A549 (cell line): ENCODE measurements at regions not wholly inside any gene's neighbourhood (a gene's known extent, or its start where the extent isn't known, plus 50 kb on each side); places are given as distances from the start of the nearest gene placed in this dataset.

ENCODE experiments used
- ATAC-seq, 2 experiments: fragments of 200-7000 bp in 1 of 2; fragments of >200 bp in 1 of 2; cut with Nextera tagmentation in 1 of 2; cut with Tn5 transposase in 1 of 2; 3 replicates each; pipeline versions ENCODE4 v1.8.0 to v1.9.1; 2018 to 2020; ENCODE audit warnings: mild to moderate bottlenecking in 1 of 2, moderate library complexity in 1 of 2
- CTCF ChIA-PET: fragments of 300-600 bp; sonication (Branson Sonifier 250); formaldehyde crosslinking; extraction: SDS; loops from one replicate; lab custom pipeline; 2021; ENCODE audit warnings: antibody characterized with exemption, inconsistent platforms; lab: Yijun Ruan, JAX
- POLR2A ChIA-PET: fragments of 350-600 bp; formaldehyde crosslinking; extraction: SDS; loops from one replicate; lab custom pipeline; 2021; ENCODE audit warnings: antibody characterized with exemption, inconsistent platforms; lab: Yijun Ruan, JAX
- DNase-seq, 2 experiments: peaks; one replicate each; pipeline versions ENCODE4 v3.0.0 to v3.0.0-alpha.2; 2011 to 2016; ENCODE audit warnings: low read depth in 1 of 2, low spot score in 1 of 2
- FAIRE-seq: peaks from 2 replicates; lab custom pipeline; 2011; peaks lifted over from hg19 to GRCh38; lab: Jason Lieb, UNC
- H3K27ac ChIP-seq, 2 experiments: fragments of >200 bp; sonication (Bioruptor Twin); formaldehyde crosslinking; 3 replicates each; pipeline ENCODE4 v1.5.1; 2016 to 2017
- H3K4me1 ChIP-seq: fragments of >200 bp; sonication (Bioruptor Twin); formaldehyde crosslinking; 3 replicates; pipeline ENCODE4 v1.6.1; 2016
- H3K4me2 ChIP-seq: fragments of >200 bp; sonication (Bioruptor Twin); formaldehyde crosslinking; 3 replicates; pipeline ENCODE4 v1.6.1; 2016
- H3K4me3 ChIP-seq: fragments of >200 bp; sonication (Bioruptor Twin); formaldehyde crosslinking; 3 replicates; pipeline ENCODE4 v1.5.1; 2016
- H3K9me3 ChIP-seq: fragments of >200 bp; sonication (Bioruptor Twin); formaldehyde crosslinking; 3 replicates; pipeline ENCODE4 v1.6.1; 2016
- BCL3 ChIP-seq: fragments of >200 bp; sonication (Bioruptor Twin); formaldehyde crosslinking; IDR thresholded peaks from 3 replicates; pipeline ENCODE4 v1.6.1; 2016
- CBX2 ChIP-seq: fragments of 200-600 bp; sonication (generic); IDR thresholded peaks from 2 replicates; pipeline ENCODE4 v1.6.1; 2016; ENCODE audit warnings: low read depth, mild to moderate bottlenecking, borderline replicate concordance
- CEBPB ChIP-seq, 2 experiments: fragments of >200 bp in 1 of 2; sonication (Bioruptor Twin) in 1 of 2; formaldehyde crosslinking in 1 of 2; IDR thresholded peaks; 2 replicates each; pipeline ENCODE4 v1.6.1; 2012 to 2016
- CHD2 ChIP-seq: fragments of 150-350 bp; IDR thresholded peaks from 2 replicates; pipeline ENCODE4 v1.6.1; 2014; ENCODE audit warnings: low read length; ENCODE audit not compliant: partially characterized antibody
- EHMT2 ChIP-seq: fragments of 200-600 bp; sonication (generic); IDR thresholded peaks from 2 replicates; pipeline ENCODE4 v1.6.1; 2016; ENCODE audit warnings: antibody characterized with exemption, low read depth, mild to moderate bottlenecking, moderate library complexity
- EP300 ChIP-seq, 2 experiments: fragments of >200 bp; sonication (Bioruptor Twin); formaldehyde crosslinking; IDR thresholded peaks; 2 replicates in 1 of 2; 3 replicates in 1 of 2; pipeline ENCODE4 v1.6.1; 2016 to 2017
- ESRRA ChIP-seq: fragments of 150-350 bp; IDR thresholded peaks from 2 replicates; pipeline ENCODE4 v1.6.1; 2014; ENCODE audit warnings: mild to moderate bottlenecking, low read length, borderline replicate concordance
- FOSB ChIP-seq: fragments of 250-450 bp; sonication (Bioruptor Pico); IDR thresholded peaks from 2 replicates; pipeline ENCODE4 v1.5.0; 2020; ENCODE audit warnings: mild to moderate bottlenecking, moderate library complexity
- FOSL2 ChIP-seq, 2 experiments: fragments of 450-650 bp in 1 of 2; fragments of >200 bp in 1 of 2; sonication (Bioruptor Twin) in 1 of 2; formaldehyde crosslinking; IDR thresholded peaks; 2 replicates each; pipeline versions ENCODE4 v1.5.0 to v1.6.1; 2016 to 2020; ENCODE audit warnings: mild to moderate bottlenecking in 1 of 2, moderate library complexity in 1 of 2
- HEYL ChIP-seq: fragments of 250-450 bp; sonication (Bioruptor Pico); IDR thresholded peaks from 2 replicates; pipeline ENCODE4 v1.8.0; 2021; ENCODE audit warnings: mild to moderate bottlenecking, moderate library complexity
- HOXA7 ChIP-seq: fragments of 250-450 bp; sonication (Bioruptor Pico); IDR thresholded peaks from 2 replicates; pipeline ENCODE4 v1.5.0; 2020; ENCODE audit warnings: mild to moderate bottlenecking, moderate library complexity
- HOXB13 ChIP-seq: fragments of 250-450 bp; sonication (Bioruptor Pico); IDR thresholded peaks from 2 replicates; pipeline ENCODE4 v1.5.0; 2020; ENCODE audit warnings: low read depth, mild to moderate bottlenecking, moderate library complexity
- HOXB5 ChIP-seq: fragments of 250-450 bp; sonication (Bioruptor Pico); IDR thresholded peaks from 2 replicates; pipeline ENCODE4 v1.5.0; 2020; ENCODE audit warnings: mild to moderate bottlenecking, moderate library complexity
- JUN ChIP-seq, 2 experiments: fragments of >200 bp; sonication (Bioruptor Twin); formaldehyde crosslinking; IDR thresholded peaks; 2 replicates in 1 of 2; 3 replicates in 1 of 2; pipeline ENCODE4 v1.6.1; 2016 to 2017
- MAFK ChIP-seq: fragments of 450-650 bp; IDR thresholded peaks from 2 replicates; pipeline ENCODE4 v1.6.1; 2014; ENCODE audit not compliant: partially characterized antibody
- MAZ ChIP-seq: fragments of 150-350 bp; IDR thresholded peaks from 2 replicates; pipeline ENCODE4 v1.6.1; 2014; ENCODE audit warnings: antibody characterized with exemption, low read depth, low read length, borderline replicate concordance
- MYC ChIP-seq: IDR thresholded peaks from 2 replicates; pipeline ENCODE4 v1.6.1; 2012; ENCODE audit warnings: mild to moderate bottlenecking, inconsistent platforms, low read length, improper control_type of control experiment, borderline replicate concordance
- NFE2L2 ChIP-seq: fragments of 150-350 bp; conservative IDR thresholded peaks from 2 replicates; pipeline ENCODE4 v1.6.1; 2014; ENCODE audit warnings: low read length
- NR3C1 ChIP-seq: fragments of >200 bp; sonication (Bioruptor Twin); formaldehyde crosslinking; IDR thresholded peaks from 3 replicates; pipeline ENCODE4 v1.6.1; 2017
- PBX3 ChIP-seq: IDR thresholded peaks from 2 replicates; pipeline ENCODE4 v1.6.1; 2012
- PHF8 ChIP-seq: fragments of 200-600 bp; sonication (generic); IDR thresholded peaks from 2 replicates; pipeline ENCODE4 v1.6.1; 2016; ENCODE audit warnings: low read depth, mild to moderate bottlenecking, antibody characterized with exemption, moderate library complexity, borderline replicate concordance
- POLR2A ChIP-seq: IDR thresholded peaks from 2 replicates; pipeline ENCODE4 v1.6.1; 2012; ENCODE audit warnings: mild to moderate bottlenecking, low read length
- RARB ChIP-seq: fragments of 250-450 bp; sonication (Bioruptor Pico); IDR thresholded peaks from 2 replicates; pipeline ENCODE4 v1.8.0; 2021; ENCODE audit warnings: mild to moderate bottlenecking, moderate library complexity
- RFX5 ChIP-seq: fragments of 450-650 bp; IDR thresholded peaks from 2 replicates; pipeline ENCODE4 v1.7.1; 2014; ENCODE audit warnings: antibody characterized with exemption, mild to moderate bottlenecking, moderate library complexity
- RNF2 ChIP-seq: fragments of 200-600 bp; sonication (generic); IDR thresholded peaks from 2 replicates; pipeline ENCODE4 v1.6.1; 2016; ENCODE audit warnings: low read depth, mild to moderate bottlenecking, antibody characterized with exemption, moderate library complexity, borderline replicate concordance
- SMC3 ChIP-seq: fragments of >200 bp; sonication (Bioruptor Twin); formaldehyde crosslinking; IDR thresholded peaks from 3 replicates; pipeline ENCODE4 v1.6.1; 2018; ENCODE audit warnings: inconsistent platforms
- SREBF2 ChIP-seq: fragments of 450-650 bp; IDR thresholded peaks from 2 replicates; pipeline ENCODE4 v1.6.1; 2014; ENCODE audit warnings: mild to moderate bottlenecking, moderate library complexity
- USF2 ChIP-seq: fragments of 450-650 bp; IDR thresholded peaks from 2 replicates; pipeline ENCODE4 v1.6.1; 2014; ENCODE audit warnings: antibody characterized with exemption
- ZFP36 ChIP-seq: fragments of 450-650 bp; IDR thresholded peaks from 2 replicates; pipeline ENCODE4 v1.6.1; 2014; ENCODE audit warnings: borderline replicate concordance; ENCODE audit not compliant: partially characterized antibody
- WGBS: methylation state at CpG from one replicate; pipeline ENCODE4 v1.1.6; 2017; ENCODE audit errors: missing lambda C conversion rate; 5-methylcytosine and 5-hydroxymethylcytosine counted together
- TF ChIP-seq, protein P1 (sequence below): fragments of 150-350 bp; IDR thresholded peaks from 2 replicates; pipeline ENCODE4 v1.6.1; 2014; ENCODE audit warnings: low read depth, mild to moderate bottlenecking, low read length

DNA sequence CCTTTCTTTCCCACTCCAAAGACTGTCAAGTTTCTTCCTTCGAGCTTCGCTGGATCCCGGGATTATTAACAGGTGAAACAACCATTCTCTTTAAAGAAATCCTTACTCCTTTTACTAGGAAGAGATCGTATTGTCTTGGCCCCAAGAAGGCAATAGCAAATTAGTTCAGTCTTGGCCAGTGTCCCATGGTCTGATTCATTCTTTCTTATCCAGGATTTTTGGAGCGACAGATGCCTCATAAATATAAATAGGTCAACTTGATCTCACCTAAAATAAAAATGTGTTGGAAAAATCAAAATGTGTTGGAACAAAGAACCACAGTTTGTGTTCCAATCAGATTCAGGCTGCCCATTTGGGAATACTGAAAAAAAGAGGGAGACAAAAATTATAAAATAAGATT lies 140.1 kb upstream of the TMEM108 start:
- CTCF ChIA-PET: no interaction called here

GRCh38 chr3:132892956-132893355 lies 145.2 kb upstream of the TMEM108 start:
- TF ChIP-seq ZFP36 (no peak), FOSL2 (IDR thresholded peaks at IDR 0.05) (no peak), FOSL2 (CRISPR knock-in tag; IDR thresholded peaks at IDR 0.05) (no peak), MYC (no peak), RFX5 (no peak), NFE2L2 (no peak), NR3C1 (no peak), JUN (IDR thresholded peaks at IDR 0.05) (no peak), PHF8 (no peak), USF2 (no peak), HEYL (CRISPR knock-in tag) (no peak), SREBF2 (no peak), SMC3 (no peak), ESRRA (no peak), RNF2 (no peak), MAFK (no peak), BCL3 (no peak), HOXA7 (CRISPR knock-in tag) (no peak), FOSB (CRISPR knock-in tag) (no peak), CBX2 (no peak)
- TF ChIP-seq, all 56 proteins: peak for 0
- DNase-seq: no peak
- ATAC-seq: no peak
- WGBS: 10% methylated on average over 3 of the region's 3 CpGs
- Histone ChIP-seq H3K4me3 (no peak overlapping the region), H3K4me1 (no peaks in the 10 kb centered on the region), H3K9me3 (no peaks in the 10 kb centered on the region), H3K27ac (no peak overlapping the region), H3K4me2 (no peak overlapping the region)
- POLR2A ChIA-PET: no interaction called here
- CTCF ChIA-PET: no interaction called here
- FAIRE-seq: no peak

More for the DNA sequence above, 140.1 kb upstream of the TMEM108 start:
- Histone ChIP-seq H3K9me3 (no peaks in the 10 kb centered on the region), H3K27ac (no peak overlapping the region), H3K4me3 (no peak overlapping the region), H3K4me2 (no peak overlapping the region), H3K4me1 (no peaks in the 10 kb centered on the region)
- no peak for ATAC-seq
- 7% methylated on average over 5 of the region's 5 CpGs for WGBS
- DNase-seq: no peak
- no peak for FAIRE-seq
- POLR2A ChIA-PET: no interaction called here
- TF ChIP-seq FOSL2 (IDR thresholded peaks at IDR 0.05) (no peak), FOSL2 (CRISPR knock-in tag; IDR thresholded peaks at IDR 0.05) (no peak), MAZ (no peak), CHD2 (no peak), PBX3 (no peak), RARB (CRISPR knock-in tag) (no peak), SMC3 (no peak), HOXB5 (CRISPR knock-in tag) (no peak), EP300 (IDR thresholded peaks at IDR 0.05) (no peak), USF2 (no peak), POLR2A (no peak), ZFP36 (no peak), CEBPB (IDR thresholded peaks at IDR 0.05) (no peak), EHMT2 (no peak), HOXB13 (no peak)
- TF ChIP-seq, protein P1, sequence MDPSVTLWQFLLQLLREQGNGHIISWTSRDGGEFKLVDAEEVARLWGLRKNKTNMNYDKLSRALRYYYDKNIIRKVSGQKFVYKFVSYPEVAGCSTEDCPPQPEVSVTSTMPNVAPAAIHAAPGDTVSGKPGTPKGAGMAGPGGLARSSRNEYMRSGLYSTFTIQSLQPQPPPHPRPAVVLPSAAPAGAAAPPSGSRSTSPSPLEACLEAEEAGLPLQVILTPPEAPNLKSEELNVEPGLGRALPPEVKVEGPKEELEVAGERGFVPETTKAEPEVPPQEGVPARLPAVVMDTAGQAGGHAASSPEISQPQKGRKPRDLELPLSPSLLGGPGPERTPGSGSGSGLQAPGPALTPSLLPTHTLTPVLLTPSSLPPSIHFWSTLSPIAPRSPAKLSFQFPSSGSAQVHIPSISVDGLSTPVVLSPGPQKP: no peak
